ENCODE measurements at regions not wholly inside any gene's neighbourhood (a gene's known extent, or its start where the extent isn't known, plus 50 kb on each side); places are given as distances from the start of the nearest gene placed in this dataset.

DNA sequence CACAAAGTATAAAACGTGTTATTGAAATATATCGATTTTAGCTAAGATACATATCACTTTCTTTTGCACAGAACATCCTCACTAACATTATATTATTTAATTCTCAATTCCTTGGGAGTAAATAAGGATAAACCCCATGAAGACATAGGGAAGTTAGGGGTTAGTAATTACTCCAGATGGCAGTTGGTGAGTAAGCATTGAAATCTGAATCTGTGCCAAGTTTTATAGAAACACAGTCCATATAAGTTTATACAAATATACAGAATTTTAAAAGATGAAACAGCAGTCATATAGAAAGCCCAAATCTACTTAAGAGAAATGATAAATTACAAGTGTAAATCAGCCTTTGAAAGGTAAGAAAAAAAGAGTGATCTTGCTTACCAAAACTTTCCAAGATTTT lies 200.4 kb upstream of the SYT10 start:
- TF ChIP-seq, protein P1, sequence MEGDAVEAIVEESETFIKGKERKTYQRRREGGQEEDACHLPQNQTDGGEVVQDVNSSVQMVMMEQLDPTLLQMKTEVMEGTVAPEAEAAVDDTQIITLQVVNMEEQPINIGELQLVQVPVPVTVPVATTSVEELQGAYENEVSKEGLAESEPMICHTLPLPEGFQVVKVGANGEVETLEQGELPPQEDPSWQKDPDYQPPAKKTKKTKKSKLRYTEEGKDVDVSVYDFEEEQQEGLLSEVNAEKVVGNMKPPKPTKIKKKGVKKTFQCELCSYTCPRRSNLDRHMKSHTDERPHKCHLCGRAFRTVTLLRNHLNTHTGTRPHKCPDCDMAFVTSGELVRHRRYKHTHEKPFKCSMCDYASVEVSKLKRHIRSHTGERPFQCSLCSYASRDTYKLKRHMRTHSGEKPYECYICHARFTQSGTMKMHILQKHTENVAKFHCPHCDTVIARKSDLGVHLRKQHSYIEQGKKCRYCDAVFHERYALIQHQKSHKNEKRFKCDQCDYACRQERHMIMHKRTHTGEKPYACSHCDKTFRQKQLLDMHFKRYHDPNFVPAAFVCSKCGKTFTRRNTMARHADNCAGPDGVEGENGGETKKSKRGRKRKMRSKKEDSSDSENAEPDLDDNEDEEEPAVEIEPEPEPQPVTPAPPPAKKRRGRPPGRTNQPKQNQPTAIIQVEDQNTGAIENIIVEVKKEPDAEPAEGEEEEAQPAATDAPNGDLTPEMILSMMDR (IDR thresholded peaks at IDR 0.05; ENCODE audit: insufficient read depth, low read length): no peak
- no peak overlapping the region for H3K4me3 ChIP-seq (ENCODE audit: low read depth, low read length)
- DNase-seq (ENCODE audit: low read depth): no peak

DNA sequence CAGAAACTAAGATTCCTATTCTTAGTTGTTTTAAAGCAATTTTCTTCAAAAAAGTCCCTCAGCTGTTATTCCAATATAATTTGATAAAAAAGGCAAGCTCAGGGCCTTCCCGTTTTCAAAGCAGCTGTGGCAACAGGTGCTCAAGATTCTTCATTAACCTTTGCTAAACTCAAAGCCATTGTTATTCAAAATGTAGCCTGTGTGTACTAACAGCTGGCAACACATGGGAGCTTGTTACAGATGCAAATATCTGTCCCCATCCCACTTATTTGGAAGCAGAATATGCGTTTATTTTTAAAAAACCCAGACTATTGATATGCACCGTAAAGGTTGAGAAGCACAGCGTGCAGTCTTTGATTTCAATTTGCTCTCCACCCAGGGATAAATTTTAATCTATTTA lies 210.4 kb upstream of the SYT10 start:
- TF ChIP-seq, protein P1 (IDR thresholded peaks at IDR 0.05; ENCODE audit: insufficient read depth, low read length): no peak
- no peak for DNase-seq (ENCODE audit: low read depth)
- no peak overlapping the region for H3K4me3 ChIP-seq (ENCODE audit: low read depth, low read length)

DNA sequence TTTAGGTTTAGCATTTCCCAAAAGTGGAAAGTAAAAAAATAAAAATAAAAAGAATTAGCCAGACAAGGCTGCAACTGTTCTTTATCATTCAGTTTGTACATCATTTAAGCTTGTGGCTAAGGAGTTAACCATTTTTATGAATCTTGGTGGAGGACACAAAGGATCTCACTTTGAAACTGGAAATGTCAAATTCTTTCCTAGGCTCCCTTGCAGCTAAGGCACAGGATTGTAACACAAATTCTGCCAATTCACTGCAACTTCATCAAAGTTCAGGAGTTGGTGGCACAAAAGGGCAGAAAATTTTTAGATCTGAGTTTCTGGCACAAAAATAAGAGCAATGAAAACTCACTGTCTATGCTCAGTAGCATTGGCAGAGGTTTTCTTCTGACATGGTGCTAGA lies 211.2 kb upstream of the SYT10 start:
- H3K4me3 ChIP-seq (ENCODE audit: low read depth, low read length): no peak overlapping the region
- TF ChIP-seq, protein P1 (IDR thresholded peaks at IDR 0.05; ENCODE audit: insufficient read depth, low read length): no peak
- no peak for DNase-seq (ENCODE audit: low read depth)

DNA sequence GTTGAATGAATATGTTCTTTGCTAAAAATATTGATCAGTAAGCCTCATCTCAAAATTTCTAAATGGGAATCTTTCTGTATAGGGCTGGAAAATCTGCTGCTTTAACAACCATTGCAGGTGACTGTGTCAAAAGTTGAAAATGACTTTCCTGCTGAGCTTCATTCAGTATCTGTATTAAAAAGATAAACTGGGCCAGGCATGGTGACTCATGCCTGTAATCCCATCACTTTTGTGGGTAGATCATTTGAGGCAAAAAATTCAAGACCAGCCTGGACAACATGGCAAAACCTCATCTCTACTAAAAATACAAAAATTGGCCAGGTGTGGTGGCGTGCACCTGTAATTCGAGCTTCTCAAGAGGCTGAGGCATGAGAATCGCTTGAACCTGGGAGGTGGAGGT lies 213.7 kb upstream of the SYT10 start:
- TF ChIP-seq, protein P1 (IDR thresholded peaks at IDR 0.05; ENCODE audit: insufficient read depth, low read length): no peak
- no peak overlapping the region for H3K4me3 ChIP-seq (ENCODE audit: low read depth, low read length)
- no peak for DNase-seq (ENCODE audit: low read depth)

DNA sequence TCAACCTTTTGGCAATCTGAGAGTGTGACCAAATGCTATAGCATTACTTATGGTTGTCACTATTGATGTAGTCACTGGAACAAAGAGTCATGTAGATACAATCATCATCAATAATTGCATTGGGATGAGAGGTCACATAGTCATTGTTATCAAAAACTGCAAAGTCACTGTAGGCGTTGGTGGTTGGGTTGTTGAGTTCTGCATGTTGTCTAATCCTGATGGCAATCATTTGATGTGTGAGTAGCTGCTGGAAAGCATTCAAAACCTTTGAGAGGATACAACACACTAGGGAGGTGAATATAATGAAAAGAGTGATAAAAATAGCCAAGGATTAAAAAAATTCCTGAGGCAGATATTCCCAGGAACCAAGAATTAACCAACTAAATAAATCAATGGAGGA lies 214.7 kb upstream of the SYT10 start:
- no peak overlapping the region for H3K4me3 ChIP-seq (ENCODE audit: low read depth, low read length)
- TF ChIP-seq, protein P1 (IDR thresholded peaks at IDR 0.05; ENCODE audit: insufficient read depth, low read length): no peak
- no peak for DNase-seq (ENCODE audit: low read depth)

DNA sequence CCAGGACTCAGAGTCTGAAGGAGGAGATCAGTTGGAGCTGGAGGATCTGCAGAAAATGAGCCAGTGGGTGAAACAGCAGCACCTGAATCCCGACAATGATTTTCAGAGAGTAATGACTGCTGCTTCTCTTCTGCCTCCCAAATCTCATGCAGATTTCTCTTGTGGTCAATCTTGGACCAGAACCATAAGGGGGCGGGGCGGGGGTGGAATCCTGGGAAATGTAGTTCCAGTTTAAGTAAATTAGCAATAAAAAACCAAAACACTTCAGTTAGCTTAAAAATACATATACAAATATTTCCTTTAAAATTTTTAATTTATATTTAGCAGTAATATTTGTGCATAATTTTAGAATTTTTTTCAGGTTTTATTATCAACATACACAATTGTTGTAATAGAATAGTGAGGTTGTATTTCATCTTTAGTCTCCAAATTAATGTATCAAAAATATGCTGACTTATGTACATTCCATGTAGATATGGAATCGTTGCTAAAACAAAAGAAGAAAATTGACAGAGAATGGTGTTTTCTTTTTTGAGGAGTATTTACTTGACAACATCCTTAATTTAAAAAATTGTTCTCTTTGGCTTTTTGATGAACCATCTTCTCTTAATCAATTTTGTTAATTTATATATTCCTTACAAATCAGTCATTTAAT lies 223.5 kb upstream of the SYT10 start:
- TF ChIP-seq, protein P1 (IDR thresholded peaks at IDR 0.05; ENCODE audit: insufficient read depth, low read length): no peak
- DNase-seq (ENCODE audit: low read depth): no peak
- H3K4me3 ChIP-seq (ENCODE audit: low read depth, low read length): no peak overlapping the region

DNA sequence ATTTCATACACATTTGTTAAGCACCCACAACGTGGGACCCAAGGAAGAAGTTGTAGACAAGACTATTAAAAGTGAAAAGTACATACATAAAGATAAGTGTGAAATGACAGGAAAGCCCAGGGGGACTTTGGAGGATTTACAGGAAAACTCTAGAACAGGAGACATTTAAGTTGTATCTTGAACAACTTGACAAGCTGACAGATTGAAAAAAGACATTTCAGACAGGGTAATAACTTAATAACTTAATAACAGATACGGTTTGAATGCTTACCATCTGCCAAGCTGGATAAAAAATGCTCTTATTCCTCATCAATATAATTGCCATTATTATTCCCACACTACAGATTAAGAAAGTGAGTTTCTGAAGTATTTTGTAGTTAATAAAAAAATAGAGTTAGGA lies 229.7 kb upstream of the SYT10 start:
- TF ChIP-seq, protein P1 (IDR thresholded peaks at IDR 0.05; ENCODE audit: insufficient read depth, low read length): no peak
- DNase-seq (ENCODE audit: low read depth): no peak
- H3K4me3 ChIP-seq (ENCODE audit: low read depth, low read length): no peak overlapping the region

All from fibroblast of the aortic adventitia (primary cell).